A673 (cell line): ENCODE measurements at regions not wholly inside any gene's neighbourhood (a gene's known extent, or its start where the extent isn't known, plus 50 kb on each side); places are given as distances from the start of the nearest gene placed in this dataset.
A peak's percentile ranks its signal among the peaks of the same experiment; 100 is the strongest.

Experiments used
- BruUV-seq: library from RNA; stranded (reverse); fragments of 400-500 nt; replicated peaks from 2 replicates; lab custom pipeline; 2021; lab: Mats Ljungman, UMichigan
- CTCF ChIA-PET: fragments of 300-600 bp; sonication (Branson Sonifier 250); formaldehyde crosslinking; loops from one replicate; lab custom pipeline; 2022; ENCODE audit warnings: antibody characterized with exemption; lab: Charles Lee
- POLR2A ChIA-PET: fragments of 300-600 bp; sonication (Branson Sonifier 250); formaldehyde crosslinking; loops from one replicate; lab custom pipeline; 2022; ENCODE audit warnings: antibody characterized with exemption; ENCODE audit not compliant: low non-redundant PET; lab: Charles Lee
- DNase-seq: peaks from one replicate; pipeline ENCODE4 v3.0.0-alpha.2; 2015; ENCODE audit warnings: low spot score
- H3K27ac ChIP-seq: fragments of 200-600 bp; sonication (generic); 2 replicates; pipeline ENCODE4 v1.5.1; 2016; ENCODE audit warnings: mixed run types, low read depth, mild to moderate bottlenecking, mixed read lengths, antibody characterized with exemption, low read length; ENCODE audit not compliant: poor library complexity, severe bottlenecking
- H3K27me3 ChIP-seq: fragments of 200-600 bp; sonication (generic); replicated peaks from 2 replicates; pipeline ENCODE4 v1.6.1; 2017; ENCODE audit warnings: mixed run types, low read depth, mild to moderate bottlenecking, mixed read lengths, antibody characterized with exemption, low read length; ENCODE audit not compliant: insufficient read depth, poor library complexity
- H3K36me3 ChIP-seq: fragments of 200-600 bp; sonication (generic); 2 replicates; pipeline ENCODE4 v1.6.1; 2016; ENCODE audit warnings: mixed run types, mild to moderate bottlenecking, mixed read lengths, antibody characterized with exemption, low read length; ENCODE audit not compliant: insufficient read depth, poor library complexity, severe bottlenecking
- H3K4me1 ChIP-seq: fragments of 200-600 bp; sonication (generic); 2 replicates; pipeline ENCODE4 v1.6.1; 2017; ENCODE audit warnings: mixed run types, mild to moderate bottlenecking, mixed read lengths, antibody characterized with exemption, low read length; ENCODE audit not compliant: insufficient read depth, poor library complexity, severe bottlenecking
- H3K4me3 ChIP-seq: fragments of 200-600 bp; sonication (generic); 2 replicates; pipeline ENCODE4 v1.5.1; 2016; ENCODE audit warnings: low read depth, mixed run types, mild to moderate bottlenecking, mixed read lengths, low read length; ENCODE audit not compliant: poor library complexity, severe bottlenecking
- H3K9me3 ChIP-seq: fragments of 200-600 bp; sonication (generic); 2 replicates; pipeline ENCODE4 v1.6.1; 2016; ENCODE audit warnings: mixed run types, low read depth, mild to moderate bottlenecking, mixed read lengths, antibody characterized with exemption, low read length; ENCODE audit not compliant: poor library complexity, severe bottlenecking
- CTCF ChIP-seq: fragments of 300-800, 200-600 bp; sonication (generic); conservative IDR thresholded peaks from 2 replicates; pipeline ENCODE4 v1.5.1; 2017; ENCODE audit warnings: low read depth, mild to moderate bottlenecking, antibody characterized with exemption, low read length, moderate library complexity, mixed read lengths
- EZH2 ChIP-seq: fragments of 200-600 bp; sonication (generic); IDR thresholded peaks from 2 replicates; pipeline ENCODE4 v1.6.1; 2017; ENCODE audit warnings: borderline replicate concordance, low read depth, mild to moderate bottlenecking, mixed read lengths, antibody characterized with exemption, low read length; ENCODE audit not compliant: poor library complexity, severe bottlenecking
- intact Hi-C: fragments of 100-400 bp; cut with micrococcal nuclease; formaldehyde crosslinking; loops from one replicate; pipeline ENCODE4 v1.10.0; 2022; ENCODE audit not compliant: unreplicated experiment

GRCh38 chr3:31133541-31133940 lies 239.1 kb upstream of the GADL1 start:
- Histone ChIP-seq H3K4me3 (no peak overlapping the region), H3K27me3 (no peaks in the 10 kb centered on the region), H3K36me3 (no peaks in the 10 kb centered on the region), H3K27ac (no peak overlapping the region), H3K9me3 (no peaks in the 10 kb centered on the region), H3K4me1 (no peaks in the 10 kb centered on the region)
- TF ChIP-seq CTCF (no peak), EZH2 (no peak)
- ChIA-PET CTCF (no interaction called here), POLR2A (no interaction called here)
- intact Hi-C loops: loop anchor here (2.0 to 10.0 kb wide), 3 partner anchors 365 to 1119 kb away; no protein-coding TSS in a partner anchor
- no peak for DNase-seq
- BruUV-seq: no TSS peak

GRCh38 chr3:31135546-31135945 lies 241.1 kb upstream of the GADL1 start:
- Histone ChIP-seq H3K36me3 (no peaks in the 10 kb centered on the region), H3K27ac (no peak overlapping the region), H3K27me3 (no peaks in the 10 kb centered on the region), H3K4me1 (no peaks in the 10 kb centered on the region), H3K4me3 (no peak overlapping the region), H3K9me3 (no peaks in the 10 kb centered on the region)
- DNase-seq: no peak
- intact Hi-C loops: loop anchor here (10.0 kb wide), 1 partner anchor 1121 kb away; no protein-coding TSS in a partner anchor
- no TSS peak for BruUV-seq
- CTCF ChIA-PET: no interaction called here
- no peak for TF ChIP-seq CTCF
- no peak for TF ChIP-seq EZH2
- POLR2A ChIA-PET: no interaction called here

GRCh38 chr3:31137718-31138465 lies 243.4 kb upstream of the GADL1 start:
- Histone ChIP-seq H3K27me3 (no peaks in the 10 kb centered on the region), H3K36me3 (no peaks in the 10 kb centered on the region), H3K4me1 (no peaks in the 10 kb centered on the region), H3K27ac (no peak overlapping the region), H3K4me3 (no peak overlapping the region), H3K9me3 (no peaks in the 10 kb centered on the region)
- TF ChIP-seq CTCF: no peak
- no peak for TF ChIP-seq EZH2
- ChIA-PET POLR2A (no interaction called here), CTCF (no interaction called here)
- intact Hi-C loops: loop anchor here (10.0 kb wide), 1 partner anchor 1123 kb away; no protein-coding TSS in a partner anchor
- DNase-seq: peak; percentile 15
- BruUV-seq: no TSS peak
